NB4 (cell line): ENCODE measurements at regions not wholly inside any gene's neighbourhood (a gene's known extent, or its start where the extent isn't known, plus 50 kb on each side); places are given as distances from the start of the nearest gene placed in this dataset.

Experiments
- CTCF ChIP-seq: IDR thresholded peaks from one replicate; pipeline ENCODE4 v1.5.1; 2012; ENCODE audit warnings: low read depth, low read length
- MAX ChIP-seq: IDR thresholded peaks from 2 replicates; pipeline ENCODE4 v1.6.1; 2011; ENCODE audit warnings: low read depth, low read length
- POLR2A ChIP-seq: IDR thresholded peaks from 2 replicates; pipeline ENCODE4 v1.6.1; 2011; ENCODE audit warnings: mild to moderate bottlenecking; ENCODE audit not compliant: insufficient read length; ENCODE audit errors: extremely low read depth

DNA sequence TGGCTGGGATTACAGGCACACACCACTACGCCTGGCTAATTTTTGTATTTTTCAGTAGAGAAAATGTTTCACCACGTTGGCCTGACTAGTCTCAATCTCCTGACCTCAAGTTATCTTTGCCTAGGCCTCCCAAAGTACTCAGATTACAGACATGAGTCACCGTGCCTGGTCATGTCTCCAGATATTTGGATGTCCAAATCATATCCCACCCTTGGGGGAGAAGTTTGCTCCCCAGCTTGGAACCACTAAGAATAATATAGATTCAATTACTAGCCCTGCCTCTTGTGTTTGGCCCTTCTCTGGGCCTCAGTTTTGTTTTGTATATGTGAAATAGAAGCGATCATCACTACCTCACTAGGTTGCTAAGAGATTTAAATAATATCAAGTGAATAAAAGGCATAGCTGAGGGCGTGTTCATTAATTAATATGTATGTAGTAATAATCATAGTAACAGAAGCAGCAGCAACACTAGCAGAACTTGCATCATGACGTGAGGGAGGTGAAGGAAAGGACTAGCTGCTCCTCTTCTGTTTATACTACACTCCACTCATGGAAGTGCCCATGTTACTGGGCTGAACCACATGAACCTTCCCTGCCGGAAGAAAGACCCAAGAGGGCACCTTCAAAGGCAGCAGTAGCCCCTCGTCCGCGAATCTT lies 253.6 kb upstream of the XYLT1 start:
- no peak for TF ChIP-seq CTCF
- no peak for TF ChIP-seq POLR2A
- no peak for TF ChIP-seq MAX
